Stimulated activated naive B cell treated with anti-CD40 and anti-IgM and Interleukin-4, amounts not matched to agents 10 μg/mL and 1 μg/mL and 100 μg/mL, for 72 hours (primary cell): ENCODE measurements at regions not wholly inside any gene's neighbourhood (a gene's known extent, or its start where the extent isn't known, plus 50 kb on each side); places are given as distances from the start of the nearest gene placed in this dataset.
A peak's percentile ranks its signal among the peaks of the same experiment; 100 is the strongest.

Source experiments
- ATAC-seq, 2 donors: fragments of 150-1000 bp; cut with Tn5 transposase; replicated peaks; 2 replicates each; pipeline ENCODE4 v1.10.0; 2021; ENCODE audit warnings: moderate library complexity in 1 of 2
- DNase-seq: peaks from one replicate; pipeline ENCODE4 v3.0.0; 2021
- H3K27ac Mint-ChIP-seq: one replicate; pipeline ENCODE4 v1.8.0; 2022; ENCODE audit warnings: mild to moderate bottlenecking, mixed read lengths
- H3K27me3 Mint-ChIP-seq, 2 donors: one replicate each; pipeline ENCODE4 v1.8.0; 2022; ENCODE audit warnings: mixed read lengths in 2 of 2
- H3K36me3 Mint-ChIP-seq, 2 donors: one replicate each; pipeline ENCODE4 v1.8.0; 2022; ENCODE audit warnings: mixed read lengths in 2 of 2, mild to moderate bottlenecking in 1 of 2
- H3K4me1 Mint-ChIP-seq, 2 donors: one replicate each; pipeline ENCODE4 v1.8.0; 2022; ENCODE audit warnings: mixed read lengths in 2 of 2, mild to moderate bottlenecking in 1 of 2
- H3K4me3 Mint-ChIP-seq, 2 donors: one replicate each; pipeline ENCODE4 v1.8.0; 2022; ENCODE audit warnings: mild to moderate bottlenecking in 2 of 2, mixed read lengths in 2 of 2, moderate library complexity in 1 of 2
- H3K9me3 Mint-ChIP-seq, 2 donors: one replicate each; pipeline ENCODE4 v1.8.0; 2022; ENCODE audit warnings: mixed read lengths in 2 of 2, mild to moderate bottlenecking in 1 of 2

DNA sequence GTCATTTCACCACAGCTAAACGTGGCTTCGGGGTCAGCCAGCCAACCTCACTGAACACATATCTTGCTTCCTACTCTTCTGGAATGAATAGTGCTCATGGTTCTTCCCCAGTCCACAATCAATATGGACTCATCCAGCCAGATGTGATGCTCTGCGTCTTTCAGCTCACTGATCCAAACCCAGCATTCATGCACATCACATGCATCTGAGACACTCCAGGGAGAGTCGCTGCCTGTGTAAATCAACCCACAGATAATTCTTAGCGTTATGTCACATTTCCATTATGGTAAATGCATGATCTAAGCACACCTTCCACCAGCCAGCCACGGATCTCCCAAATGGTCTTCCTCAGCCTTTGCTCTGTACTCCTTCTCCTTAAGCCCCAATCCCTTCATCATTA, 306.7 kb upstream of the CHAC2 start:
- no peaks in the 10 kb centered on the region for H3K36me3 Mint-ChIP-seq
- H3K27me3 Mint-ChIP-seq, result peaks cover 0 to 7% of the 10 kb centered on the region in 2 donors
- H3K27ac Mint-ChIP-seq, result no peak overlapping the region
- peaks cover 3 to 6% of the 10 kb centered on the region in 2 donors for H3K9me3 Mint-ChIP-seq
- ATAC-seq (no peak), DNase-seq (no peak)
- no peak overlapping the region for H3K4me3 Mint-ChIP-seq
- H3K4me1 Mint-ChIP-seq, result no peaks in the 10 kb centered on the region

DNA sequence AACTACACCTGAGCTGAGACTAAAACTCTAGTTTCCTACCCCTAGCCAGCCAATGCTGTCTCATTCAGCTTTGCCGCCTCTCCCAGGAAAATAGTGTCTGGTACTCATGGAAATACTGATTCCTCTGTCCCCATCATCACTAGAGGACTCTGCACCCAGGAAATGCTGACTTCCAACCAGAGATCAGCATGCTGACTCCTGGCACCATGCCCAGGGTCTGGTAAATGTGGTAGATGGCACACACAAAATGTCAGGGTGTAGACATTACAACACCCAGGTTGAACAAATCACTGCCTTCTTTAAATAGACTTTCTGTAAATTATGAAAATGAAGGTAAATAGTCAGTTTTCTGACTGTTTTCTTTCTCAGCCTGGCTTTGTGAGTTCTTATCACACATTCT, 307.3 kb upstream of the CHAC2 start:
- Mint-ChIP-seq H3K27me3 (peaks cover 0 to 7% of the 10 kb centered on the region in 2 donors), H3K4me1 (no peaks in the 10 kb centered on the region), H3K4me3 (no peak overlapping the region), H3K27ac (no peak overlapping the region), H3K9me3 (peaks cover 3 to 7% of the 10 kb centered on the region in 2 donors), H3K36me3 (no peaks in the 10 kb centered on the region)
- ATAC-seq, result no peak
- no peak for DNase-seq

DNA sequence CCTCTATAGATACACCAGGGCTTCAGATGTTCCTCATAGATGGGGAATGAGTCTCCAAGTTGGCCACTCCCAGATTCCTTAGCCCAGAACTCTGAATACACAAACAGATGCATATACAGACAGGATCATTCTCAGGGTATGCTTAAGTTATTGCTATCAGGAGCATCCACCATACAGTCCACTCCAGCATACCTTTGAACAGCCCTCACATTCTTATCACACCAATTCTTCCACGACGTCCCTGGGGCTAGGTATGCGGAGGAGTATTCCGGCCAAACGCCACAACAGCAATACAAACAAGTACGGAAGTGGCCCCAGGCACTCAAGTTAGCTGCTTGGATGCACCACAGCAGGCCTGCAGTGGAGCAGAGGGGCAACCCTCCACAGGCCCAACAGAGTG, 312.5 kb upstream of the CHAC2 start:
- Mint-ChIP-seq H3K4me3 (no peak overlapping the region), H3K27me3 (no peaks in the 10 kb centered on the region), H3K4me1 (no peaks in the 10 kb centered on the region), H3K36me3 (no peaks in the 10 kb centered on the region), H3K9me3 (peaks cover 3 to 10% of the 10 kb centered on the region in 2 donors), H3K27ac (no peak overlapping the region)
- ATAC-seq (peak in 1 of 2 donors; percentile 19), DNase-seq (no peak)

DNA sequence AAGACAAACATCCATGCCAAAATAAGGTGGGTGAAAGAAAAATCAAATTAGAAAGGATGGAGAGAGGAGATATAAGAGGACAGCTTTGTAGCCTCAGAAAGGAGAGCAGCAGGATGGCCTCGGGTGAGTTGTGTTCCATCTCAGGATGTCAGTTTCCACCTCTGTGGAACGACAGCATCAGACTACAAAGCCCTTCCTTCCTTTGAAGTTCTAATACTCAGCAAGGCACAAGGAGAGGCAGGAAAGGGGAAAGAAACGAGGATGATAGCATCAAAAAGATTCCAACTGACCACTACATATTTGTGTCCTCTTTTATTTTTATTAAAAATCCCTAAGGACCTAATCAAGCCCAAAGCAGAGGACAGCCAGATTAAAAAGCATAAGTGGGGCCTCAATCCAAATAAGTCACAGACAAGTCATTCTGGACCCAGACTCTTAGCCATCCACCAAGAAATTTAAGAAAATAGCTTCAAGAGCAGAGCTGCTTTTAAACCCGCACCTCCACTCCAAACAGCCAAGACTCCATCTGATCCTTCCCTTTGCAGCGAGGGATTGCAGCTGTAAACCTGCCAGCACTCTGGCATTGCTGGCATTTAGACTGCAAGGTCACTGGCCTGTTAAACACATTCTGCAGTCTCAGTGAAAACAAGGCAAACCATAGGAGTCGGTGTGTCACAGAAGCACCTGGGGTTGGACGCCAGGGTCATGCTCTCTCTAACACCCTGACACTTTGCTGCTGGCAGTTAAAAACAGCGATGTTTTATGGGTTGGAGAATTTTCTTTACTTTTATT, 314.5 kb upstream of the CHAC2 start:
- no peak for DNase-seq
- no peaks in the 10 kb centered on the region for H3K27me3 Mint-ChIP-seq
- H3K27ac Mint-ChIP-seq, result no peak overlapping the region
- no peaks in the 10 kb centered on the region for H3K4me1 Mint-ChIP-seq
- no peak for ATAC-seq
- H3K9me3 Mint-ChIP-seq, result peaks cover 1 to 10% of the 10 kb centered on the region in 2 donors
- H3K4me3 Mint-ChIP-seq, result no peak overlapping the region
- no peaks in the 10 kb centered on the region for H3K36me3 Mint-ChIP-seq

DNA sequence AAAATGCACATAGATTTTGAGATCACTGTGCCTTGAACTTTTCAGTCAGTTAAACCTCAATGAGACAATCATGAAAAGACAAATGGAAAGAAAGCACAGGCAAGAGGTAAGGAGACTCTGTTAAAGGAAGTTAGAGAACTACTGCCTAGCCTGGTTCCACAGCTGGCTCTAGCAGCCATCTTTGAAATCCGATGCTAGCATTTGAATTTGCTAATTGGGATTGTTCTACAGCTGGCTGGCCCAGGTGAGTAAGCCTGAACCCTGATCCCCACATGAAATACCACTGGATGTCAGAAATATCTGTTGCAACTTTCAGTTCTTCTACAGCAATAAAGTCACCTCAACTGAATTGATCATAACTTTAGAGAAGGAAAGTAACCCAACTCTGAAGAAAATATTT, 315.2 kb upstream of the CHAC2 start:
- H3K27ac Mint-ChIP-seq, result no peak overlapping the region
- H3K36me3 Mint-ChIP-seq, result no peaks in the 10 kb centered on the region
- no peaks in the 10 kb centered on the region for H3K27me3 Mint-ChIP-seq
- DNase-seq (no peak), ATAC-seq (no peak)
- H3K4me3 Mint-ChIP-seq, result no peak overlapping the region
- H3K9me3 Mint-ChIP-seq, result peaks cover 0 to 4% of the 10 kb centered on the region in 2 donors
- no peaks in the 10 kb centered on the region for H3K4me1 Mint-ChIP-seq

DNA sequence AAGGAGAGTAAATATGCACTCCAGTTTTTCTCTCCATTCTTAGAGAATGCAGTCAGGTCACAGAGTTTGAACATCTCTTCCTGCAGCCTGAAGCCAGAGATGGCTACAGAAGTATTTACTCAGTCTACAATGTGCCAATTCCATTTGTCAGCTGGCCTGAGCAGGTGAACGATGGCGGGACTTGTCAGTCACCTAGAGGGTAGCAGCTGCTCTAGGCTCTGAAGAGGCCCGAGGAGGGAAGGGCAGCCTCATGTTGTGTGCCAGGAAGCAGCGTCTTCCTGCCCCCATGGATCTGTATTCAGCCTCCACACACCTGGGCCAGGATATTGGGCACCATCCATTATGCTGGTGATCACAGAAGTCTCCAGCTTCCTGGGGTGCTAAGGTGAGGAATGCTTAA, 316.7 kb upstream of the CHAC2 start:
- H3K27me3 Mint-ChIP-seq, result no peaks in the 10 kb centered on the region

DNA sequence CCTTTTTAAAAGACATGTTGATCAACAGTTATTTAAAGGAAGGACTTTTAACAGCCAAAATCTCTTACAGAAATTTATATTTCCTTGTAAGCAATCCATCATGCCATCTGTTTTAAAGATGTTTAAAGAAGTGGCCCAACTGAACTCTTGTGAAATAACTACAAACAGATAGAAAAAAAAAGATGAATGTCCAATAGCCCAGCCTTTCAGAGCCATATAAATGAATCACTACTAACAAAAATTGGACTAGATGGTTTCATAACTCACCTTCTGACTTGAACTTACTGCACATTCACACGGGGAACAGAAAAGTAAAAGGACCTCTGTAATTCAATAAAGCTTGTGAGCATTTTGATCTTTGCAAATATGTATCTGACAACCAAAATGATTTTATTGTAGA, 319.0 kb upstream of the CHAC2 start:
- no peaks in the 10 kb centered on the region for H3K36me3 Mint-ChIP-seq
- no peak for ATAC-seq
- H3K4me3 Mint-ChIP-seq, result no peak overlapping the region
- no peak overlapping the region for H3K27ac Mint-ChIP-seq
- DNase-seq, result no peak
- H3K27me3 Mint-ChIP-seq, result no peaks in the 10 kb centered on the region
- H3K9me3 Mint-ChIP-seq, result no peaks in the 10 kb centered on the region
- H3K4me1 Mint-ChIP-seq, result no peaks in the 10 kb centered on the region

More for the DNA sequence above, 316.7 kb upstream of the CHAC2 start:
- no peak for DNase-seq
- ATAC-seq, result no peak
- no peaks in the 10 kb centered on the region for H3K4me1 Mint-ChIP-seq
- peaks cover 0 to 4% of the 10 kb centered on the region in 2 donors for H3K9me3 Mint-ChIP-seq
- H3K4me3 Mint-ChIP-seq, result no peak overlapping the region
- no peaks in the 10 kb centered on the region for H3K36me3 Mint-ChIP-seq
- no peak overlapping the region for H3K27ac Mint-ChIP-seq

DNA sequence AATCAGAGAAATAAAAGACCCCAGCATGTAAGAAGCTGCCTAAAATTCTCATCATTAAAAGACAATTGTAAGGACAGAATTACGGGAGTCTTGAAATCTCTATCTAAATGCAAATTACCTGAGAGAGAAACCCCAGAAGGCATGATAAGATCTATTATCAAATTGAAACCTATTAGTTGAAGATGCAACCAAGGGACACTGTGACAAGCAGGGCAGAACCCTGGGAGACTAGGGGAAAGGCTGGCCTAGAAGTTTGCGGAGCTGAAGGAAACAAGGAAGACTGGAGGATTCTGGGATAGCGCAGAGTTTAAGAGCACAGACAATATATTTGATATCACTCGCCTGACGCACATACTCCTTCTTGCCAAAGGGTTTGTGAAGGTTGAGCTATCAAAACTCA, 319.5 kb upstream of the CHAC2 start:
- DNase-seq (no peak), ATAC-seq (no peak)
- Mint-ChIP-seq H3K36me3 (no peaks in the 10 kb centered on the region), H3K27me3 (no peaks in the 10 kb centered on the region), H3K9me3 (no peaks in the 10 kb centered on the region), H3K4me3 (no peak overlapping the region), H3K4me1 (no peaks in the 10 kb centered on the region), H3K27ac (no peak overlapping the region)

DNA sequence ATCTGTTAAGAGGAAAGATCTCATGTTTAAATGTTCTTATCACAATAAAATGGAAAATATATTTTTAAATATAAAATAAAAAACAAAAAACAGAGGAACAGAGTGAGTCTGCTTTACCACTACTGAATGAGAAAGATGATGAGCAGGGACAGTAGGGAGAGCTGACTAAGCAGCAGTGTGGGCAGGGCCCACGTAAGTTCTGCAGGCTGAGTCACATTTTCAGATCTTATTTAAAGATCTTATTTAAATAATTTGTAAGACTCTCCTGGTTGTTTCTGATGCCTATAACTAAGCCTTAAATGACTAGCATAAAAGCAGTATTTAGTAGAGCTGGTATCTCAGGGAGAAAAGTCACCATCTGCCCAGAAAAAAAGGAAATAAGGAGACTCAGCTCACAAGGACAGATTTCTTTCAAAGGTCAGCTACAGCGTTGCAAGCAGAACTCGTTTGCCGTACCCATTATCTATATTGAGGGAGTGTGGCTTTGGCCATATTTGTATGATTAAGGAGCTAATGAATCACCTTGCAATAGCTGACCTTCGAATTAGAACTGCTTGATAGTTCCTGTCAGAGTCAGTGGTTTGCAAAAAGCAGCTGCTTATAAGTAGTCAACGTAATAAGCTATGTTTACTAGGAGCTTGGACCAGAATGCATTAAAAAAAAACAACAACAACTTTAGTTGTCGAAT, 322.1 kb upstream of the CHAC2 start:
- ATAC-seq, result no peak
- no peak for DNase-seq
- H3K4me3 Mint-ChIP-seq, result no peak overlapping the region
- H3K4me1 Mint-ChIP-seq, result no peaks in the 10 kb centered on the region
- H3K9me3 Mint-ChIP-seq, result no peaks in the 10 kb centered on the region
- H3K36me3 Mint-ChIP-seq, result no peaks in the 10 kb centered on the region
- H3K27me3 Mint-ChIP-seq, result no peaks in the 10 kb centered on the region
- no peak overlapping the region for H3K27ac Mint-ChIP-seq

DNA sequence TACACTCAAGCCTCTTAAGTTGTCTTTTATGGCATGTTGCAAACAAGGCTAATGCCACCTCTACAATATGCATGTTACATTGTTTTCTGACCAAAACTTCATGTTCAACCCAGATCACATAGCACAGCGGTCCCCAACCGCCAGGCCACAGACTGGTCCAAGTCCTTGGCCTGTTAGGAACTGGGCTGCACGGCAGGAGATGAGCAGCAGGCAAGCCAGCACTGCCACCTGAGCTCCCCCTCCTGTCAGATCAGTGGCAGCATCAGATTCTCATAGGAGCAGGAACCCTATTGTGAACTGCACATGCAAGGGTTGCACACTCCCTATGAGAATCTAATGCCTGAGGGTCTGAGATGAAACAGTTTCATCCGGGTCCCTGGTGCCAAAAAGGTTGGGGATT, 324.8 kb upstream of the CHAC2 start:
- Mint-ChIP-seq H3K4me3 (no peak overlapping the region), H3K4me1 (no peaks in the 10 kb centered on the region), H3K27me3 (no peaks in the 10 kb centered on the region), H3K36me3 (no peaks in the 10 kb centered on the region), H3K27ac (no peak overlapping the region), H3K9me3 (no peaks in the 10 kb centered on the region)
- DNase-seq (no peak), ATAC-seq (peak in 1 of 2 donors; percentile 31)

DNA sequence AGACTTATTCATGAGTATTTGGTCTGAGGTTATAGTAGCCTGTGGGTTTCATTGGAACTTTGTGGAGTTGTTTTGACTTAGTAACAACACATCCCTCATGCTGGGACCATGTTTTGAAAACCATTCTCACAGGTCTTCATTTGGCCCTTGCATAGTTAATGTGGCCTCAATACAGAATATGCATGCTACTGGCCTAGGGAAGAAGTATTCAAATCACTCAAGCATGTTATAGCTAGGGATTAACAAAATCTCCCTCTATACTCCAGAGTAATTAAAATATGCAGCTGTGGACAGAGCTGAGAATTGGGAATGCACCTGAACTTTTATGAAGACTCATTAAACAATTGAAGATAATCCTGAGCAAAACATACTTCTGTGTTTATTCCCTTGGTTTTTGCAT, 325.5 kb upstream of the CHAC2 start:
- H3K27ac Mint-ChIP-seq, result no peak overlapping the region
- no peaks in the 10 kb centered on the region for H3K36me3 Mint-ChIP-seq
- DNase-seq, result no peak
- H3K4me1 Mint-ChIP-seq, result no peaks in the 10 kb centered on the region
- H3K9me3 Mint-ChIP-seq, result no peaks in the 10 kb centered on the region
- H3K4me3 Mint-ChIP-seq, result no peak overlapping the region
- ATAC-seq, result no peak
- H3K27me3 Mint-ChIP-seq, result no peaks in the 10 kb centered on the region

DNA sequence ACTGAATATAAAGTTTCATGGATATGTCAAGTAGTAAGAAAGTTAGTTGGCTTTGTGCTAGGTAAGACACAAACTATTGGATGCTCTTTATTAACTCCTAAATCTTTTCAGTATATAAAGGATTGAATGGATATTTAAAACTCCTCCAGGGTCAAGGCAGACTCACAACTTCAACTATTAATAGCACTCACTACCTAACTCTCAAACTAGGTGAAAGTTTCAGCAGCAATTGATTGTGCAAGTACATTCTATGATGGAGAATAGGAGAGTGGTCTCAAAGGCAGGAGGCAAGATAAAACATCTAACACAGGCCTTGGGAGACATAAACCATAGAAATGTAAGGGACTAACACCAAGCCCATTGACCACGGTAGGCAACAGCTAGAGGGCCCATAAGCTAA, 328.9 kb upstream of the CHAC2 start:
- H3K27me3 Mint-ChIP-seq, result no peaks in the 10 kb centered on the region
- H3K27ac Mint-ChIP-seq, result no peak overlapping the region
- no peaks in the 10 kb centered on the region for H3K9me3 Mint-ChIP-seq
- no peaks in the 10 kb centered on the region for H3K36me3 Mint-ChIP-seq
- ATAC-seq, result no peak
- no peak for DNase-seq
- H3K4me3 Mint-ChIP-seq, result no peak overlapping the region
- H3K4me1 Mint-ChIP-seq, result no peaks in the 10 kb centered on the region

DNA sequence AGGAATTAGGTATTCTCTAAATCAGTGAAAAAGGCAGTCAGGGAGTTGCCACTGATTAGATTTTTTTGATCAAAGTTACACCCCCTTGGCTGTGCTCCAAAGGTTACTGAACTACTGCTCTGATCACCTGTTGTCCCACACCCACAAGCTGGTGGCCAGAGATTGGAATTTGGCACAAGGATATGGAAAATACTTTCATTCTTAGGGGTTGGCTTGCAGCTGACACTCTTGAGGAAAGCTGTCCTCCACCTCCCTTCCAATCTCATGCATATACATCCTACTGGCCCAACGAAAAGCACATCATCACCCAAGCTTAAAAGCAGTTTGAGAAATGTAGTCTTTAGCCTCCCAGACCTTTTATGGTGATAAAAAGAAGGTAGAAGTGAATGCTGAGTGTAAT, 329.5 kb upstream of the CHAC2 start:
- ATAC-seq (no peak), DNase-seq (no peak)
- no peak overlapping the region for H3K27ac Mint-ChIP-seq
- H3K4me1 Mint-ChIP-seq, result no peaks in the 10 kb centered on the region
- H3K4me3 Mint-ChIP-seq, result no peak overlapping the region
- no peaks in the 10 kb centered on the region for H3K27me3 Mint-ChIP-seq
- no peaks in the 10 kb centered on the region for H3K9me3 Mint-ChIP-seq
- H3K36me3 Mint-ChIP-seq, result no peaks in the 10 kb centered on the region

DNA sequence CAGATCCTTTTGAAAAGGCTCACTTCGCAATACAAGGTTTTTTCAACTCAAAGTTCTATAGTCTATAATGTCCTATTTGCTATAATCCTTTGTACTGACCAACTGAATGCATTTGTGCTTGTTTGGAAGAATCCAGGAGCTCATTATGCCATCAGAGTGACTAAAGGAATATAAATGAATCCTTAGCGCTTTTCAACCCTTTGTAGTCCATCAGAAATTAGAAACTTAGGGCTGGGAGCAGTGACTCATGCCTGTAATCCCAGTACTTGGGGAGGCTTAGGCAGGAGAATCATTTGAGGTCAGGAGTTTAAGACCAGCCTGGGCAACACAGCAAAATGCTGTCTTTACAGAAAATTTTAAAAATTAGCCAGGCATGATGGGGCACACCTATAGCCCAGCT, 330.2 kb upstream of the CHAC2 start:
- Mint-ChIP-seq H3K36me3 (no peaks in the 10 kb centered on the region), H3K27ac (no peak overlapping the region), H3K9me3 (no peaks in the 10 kb centered on the region), H3K4me1 (no peaks in the 10 kb centered on the region), H3K27me3 (no peaks in the 10 kb centered on the region), H3K4me3 (no peak overlapping the region)
- DNase-seq (no peak), ATAC-seq (no peak)

DNA sequence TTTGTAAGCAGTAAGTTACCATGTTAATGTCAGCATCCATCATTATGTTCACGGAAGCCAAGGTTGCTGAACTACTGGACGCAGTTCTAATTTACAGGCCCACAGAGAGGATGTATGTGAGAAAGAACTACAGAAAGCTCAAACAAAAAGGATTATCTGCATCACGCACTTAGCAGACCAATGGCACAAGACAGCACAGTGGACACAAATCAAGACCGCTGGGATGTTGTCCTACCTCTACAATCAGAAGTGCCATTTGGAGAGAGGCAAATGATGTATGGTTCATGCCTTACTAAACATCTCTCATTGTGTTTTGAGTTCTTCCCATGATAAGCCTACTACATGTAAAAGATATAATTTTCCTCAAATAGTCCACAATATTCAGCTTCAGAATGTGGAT, 330.7 kb upstream of the CHAC2 start:
- ATAC-seq (no peak), DNase-seq (no peak)
- H3K4me3 Mint-ChIP-seq, result no peak overlapping the region
- no peaks in the 10 kb centered on the region for H3K4me1 Mint-ChIP-seq
- no peaks in the 10 kb centered on the region for H3K9me3 Mint-ChIP-seq
- no peaks in the 10 kb centered on the region for H3K27me3 Mint-ChIP-seq
- H3K36me3 Mint-ChIP-seq, result no peaks in the 10 kb centered on the region
- H3K27ac Mint-ChIP-seq, result no peak overlapping the region
